ENCODE measurements at regions not wholly inside any gene's neighbourhood (a gene's known extent, or its start where the extent isn't known, plus 50 kb on each side); places are given as distances from the start of the nearest gene placed in this dataset.
"Not testable (repeated sequence)": the region's sequence is repeated elsewhere in the genome, so short reads cannot be mapped to it uniquely, and the experiment has no call there.

DNA sequence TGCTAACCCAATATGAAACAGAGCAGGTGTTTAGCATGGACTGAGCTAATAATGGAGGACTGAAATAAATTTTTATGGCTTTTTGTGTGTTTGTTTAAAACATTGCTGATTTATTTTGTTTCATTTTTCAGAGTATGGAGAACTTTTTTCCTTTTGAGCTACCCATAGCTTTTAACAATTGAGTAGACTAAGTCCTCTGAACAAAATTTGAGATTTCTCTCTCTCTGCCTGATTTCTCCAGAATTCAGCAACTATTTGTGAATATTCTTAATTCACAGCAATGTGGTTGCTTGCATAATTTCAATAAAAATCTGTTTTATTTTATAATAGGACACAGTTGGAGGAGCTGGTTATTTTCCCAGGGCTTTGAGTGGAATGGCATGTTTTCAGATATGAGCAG, 103.7 kb downstream of the TPBG start:
- Mint-ChIP-seq H3K36me3 (ENCODE audit: low read depth) (no peaks in the 10 kb centered on the region), H3K4me1 (no peaks in the 10 kb centered on the region), H3K27me3 (no peaks in the 10 kb centered on the region), H3K4me3 (no peak overlapping the region), H3K9me3 (peaks cover 5% of the 10 kb centered on the region), H3K27ac (no peak overlapping the region)
- ATAC-seq (ENCODE audit: low read depth) (no peak), DNase-seq (no peak)
- intact Hi-C loops (cut with micrococcal nuclease), result no loop called here
- ChIA-PET CTCF (no interaction called here), POLR2A (no interaction called here)
- TF ChIP-seq CTCF (IDR thresholded peaks at IDR 0.05), result no peak

DNA sequence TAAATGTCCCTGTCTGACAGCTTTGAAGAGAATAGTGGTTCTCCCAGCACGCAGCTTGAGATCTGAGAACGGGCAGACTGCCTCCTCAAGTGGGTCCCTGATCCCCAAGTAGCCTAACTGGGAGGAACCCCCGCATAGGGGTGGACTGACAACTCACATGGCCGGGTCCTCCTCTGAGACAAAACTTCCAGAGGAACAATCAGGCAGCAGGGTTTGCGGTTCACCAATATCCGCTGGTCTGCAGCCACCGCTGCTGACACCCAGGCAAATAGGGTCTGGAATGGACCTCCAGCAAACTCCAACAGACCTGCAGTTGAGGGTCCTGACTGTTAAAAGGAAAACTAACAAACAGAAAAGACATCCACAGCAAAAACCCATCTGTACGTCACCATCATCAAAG, 106.5 kb downstream of the TPBG start:
- intact Hi-C loops (cut with micrococcal nuclease); H3K27ac Mint-ChIP-seq; H3K4me3 Mint-ChIP-seq; ATAC-seq (ENCODE audit: low read depth); H3K9me3 Mint-ChIP-seq; DNase-seq; H3K27me3 Mint-ChIP-seq; H3K4me1 Mint-ChIP-seq; CTCF ChIA-PET; POLR2A ChIA-PET; H3K36me3 Mint-ChIP-seq (ENCODE audit: low read depth): not testable (repeated sequence)

- CTCF ChIA-PET; DNase-seq; POLR2A ChIA-PET; H3K36me3 Mint-ChIP-seq (ENCODE audit: low read depth); H3K27ac Mint-ChIP-seq; ATAC-seq (ENCODE audit: low read depth); intact Hi-C loops (cut with micrococcal nuclease); H3K27me3 Mint-ChIP-seq; H3K4me1 Mint-ChIP-seq; H3K9me3 Mint-ChIP-seq; H3K4me3 Mint-ChIP-seq: not testable (repeated sequence)
Measured at GRCh38 chr6:82475106-82475505, 111.5 kb downstream of the TPBG start.

- H3K4me1 Mint-ChIP-seq, result no peaks in the 10 kb centered on the region
- intact Hi-C loops (cut with micrococcal nuclease), result no loop called here
- TF ChIP-seq CTCF (IDR thresholded peaks at IDR 0.05), result no peak
- ChIA-PET POLR2A (no interaction called here), CTCF (no interaction called here)
- DNase-seq (no peak), ATAC-seq (ENCODE audit: low read depth) (no peak)
- H3K4me3 Mint-ChIP-seq, result no peak overlapping the region
- no peaks in the 10 kb centered on the region for H3K27me3 Mint-ChIP-seq
- H3K36me3 Mint-ChIP-seq (ENCODE audit: low read depth), result no peaks in the 10 kb centered on the region
- no peak overlapping the region for H3K27ac Mint-ChIP-seq
- peaks cover 11% of the 10 kb centered on the region for H3K9me3 Mint-ChIP-seq
Measured at GRCh38 chr6:82484001-82484400, 120.4 kb downstream of the TPBG start.

- no peak for ATAC-seq (ENCODE audit: low read depth)
- Mint-ChIP-seq H3K27ac (no peak overlapping the region), H3K36me3 (ENCODE audit: low read depth) (no peaks in the 10 kb centered on the region), H3K27me3 (no peaks in the 10 kb centered on the region), H3K9me3 (peaks cover 11% of the 10 kb centered on the region), H3K4me1 (no peaks in the 10 kb centered on the region), H3K4me3 (no peak overlapping the region)
- intact Hi-C loops (cut with micrococcal nuclease), result no loop called here
- no peak for DNase-seq
- POLR2A ChIA-PET, result no interaction called here
- CTCF ChIA-PET, result no interaction called here
- TF ChIP-seq CTCF (IDR thresholded peaks at IDR 0.05), result no peak
Measured at GRCh38 chr6:82484737-82485626, 121.4 kb downstream of the TPBG start.

- Mint-ChIP-seq H3K27me3 (no peaks in the 10 kb centered on the region), H3K27ac (no peak overlapping the region), H3K36me3 (ENCODE audit: low read depth) (no peaks in the 10 kb centered on the region), H3K9me3 (peaks cover 11% of the 10 kb centered on the region), H3K4me1 (no peaks in the 10 kb centered on the region), H3K4me3 (no peak overlapping the region)
- ATAC-seq (ENCODE audit: low read depth) (no peak), DNase-seq (no peak)
- TF ChIP-seq CTCF (IDR thresholded peaks at IDR 0.05), result no peak
- ChIA-PET CTCF (no interaction called here), POLR2A (no interaction called here)
- intact Hi-C loops (cut with micrococcal nuclease), result no loop called here
Measured at GRCh38 chr6:82487895-82488294, 124.3 kb downstream of the TPBG start.

All from activated B cell treated with CpG ODN at 0.5 μM for 24 hours (primary cell).